DND-41 (cell line): ENCODE measurements at regions not wholly inside any gene's neighbourhood (a gene's known extent, or its start where the extent isn't known, plus 50 kb on each side); places are given as distances from the start of the nearest gene placed in this dataset.

Experiments used
- CTCF ChIP-seq: IDR thresholded peaks from 2 replicates; pipeline ENCODE4 v1.5.1; 2012; ENCODE audit warnings: borderline replicate concordance, low read length, moderate library complexity, mild to moderate bottlenecking; ENCODE audit not compliant: poor library complexity, severe bottlenecking; ENCODE audit errors: extremely low read depth
- EZH2 ChIP-seq: IDR thresholded peaks from 3 replicates; pipeline ENCODE4 v1.6.1; 2012; ENCODE audit warnings: borderline replicate concordance, low read depth, mild to moderate bottlenecking, moderate library complexity, low read length, inconsistent platforms; ENCODE audit not compliant: severe bottlenecking

GRCh38 chr5:115457571-115457970 lies 87.0 kb downstream of the FEM1C start:
- TF ChIP-seq EZH2 (no peak), CTCF (no peak)
